IPS-15b (cell line): ENCODE measurements at regions not wholly inside any gene's neighbourhood (a gene's known extent, or its start where the extent isn't known, plus 50 kb on each side); places are given as distances from the start of the nearest gene placed in this dataset.

ENCODE experiments used
- H3K27me3 ChIP-seq: one replicate; pipeline ENCODE4 v1.6.1; 2013; ENCODE audit warnings: low read length; ENCODE audit not compliant: control insufficient read depth, insufficient read depth
- H3K36me3 ChIP-seq: one replicate; pipeline ENCODE4 v1.6.1; 2013; ENCODE audit warnings: low read length; ENCODE audit not compliant: control insufficient read depth, insufficient read depth
- H3K4me1 ChIP-seq: one replicate; pipeline ENCODE4 v1.6.1; 2013; ENCODE audit warnings: mild to moderate bottlenecking, low read length; ENCODE audit not compliant: control insufficient read depth, insufficient read depth
- H3K4me3 ChIP-seq: one replicate; pipeline ENCODE4 v1.5.1; 2013; ENCODE audit warnings: low read depth, low read length
- H3K9ac ChIP-seq: one replicate; pipeline ENCODE4 v1.6.1; 2013; ENCODE audit warnings: low read depth, mild to moderate bottlenecking, low read length
- H3K9me3 ChIP-seq: one replicate; pipeline ENCODE4 v1.6.1; 2013; ENCODE audit warnings: mild to moderate bottlenecking, low read length; ENCODE audit not compliant: control insufficient read depth, insufficient read depth

- no peaks in the 10 kb centered on the region for H3K27me3 ChIP-seq
- no peaks in the 10 kb centered on the region for H3K36me3 ChIP-seq
- no peaks in the 10 kb centered on the region for H3K9me3 ChIP-seq
- H3K4me3 ChIP-seq = no peak overlapping the region
- no peaks in the 10 kb centered on the region for H3K4me1 ChIP-seq
- no peak overlapping the region for H3K9ac ChIP-seq
Observed at GRCh38 chr6:1075880-1076279, 236.0 kb upstream of the FOXQ1 start.

DNA sequence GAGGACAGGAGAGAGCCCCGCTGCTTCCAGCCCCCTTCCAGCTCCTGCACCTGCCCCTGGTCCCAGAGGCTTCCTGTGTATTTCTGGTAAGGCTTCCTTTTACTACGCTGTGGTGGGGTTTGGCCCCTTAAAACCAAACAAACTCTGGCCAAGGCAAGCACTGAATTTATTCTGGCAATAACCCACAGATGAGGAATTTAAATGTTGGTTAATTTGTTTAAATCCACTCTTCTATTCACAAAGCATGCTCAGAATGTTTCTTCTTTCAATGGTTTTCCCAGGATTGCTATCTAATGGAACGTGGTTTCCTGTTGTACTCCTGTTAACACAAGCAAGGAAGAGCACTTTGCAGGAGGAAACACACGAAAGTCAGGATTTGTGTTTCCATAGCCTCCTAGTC lies 236.5 kb upstream of the FOXQ1 start:
- Histone ChIP-seq H3K36me3 (no peaks in the 10 kb centered on the region), H3K4me1 (no peaks in the 10 kb centered on the region), H3K9me3 (no peaks in the 10 kb centered on the region), H3K27me3 (no peaks in the 10 kb centered on the region), H3K4me3 (no peak overlapping the region), H3K9ac (no peak overlapping the region)

DNA sequence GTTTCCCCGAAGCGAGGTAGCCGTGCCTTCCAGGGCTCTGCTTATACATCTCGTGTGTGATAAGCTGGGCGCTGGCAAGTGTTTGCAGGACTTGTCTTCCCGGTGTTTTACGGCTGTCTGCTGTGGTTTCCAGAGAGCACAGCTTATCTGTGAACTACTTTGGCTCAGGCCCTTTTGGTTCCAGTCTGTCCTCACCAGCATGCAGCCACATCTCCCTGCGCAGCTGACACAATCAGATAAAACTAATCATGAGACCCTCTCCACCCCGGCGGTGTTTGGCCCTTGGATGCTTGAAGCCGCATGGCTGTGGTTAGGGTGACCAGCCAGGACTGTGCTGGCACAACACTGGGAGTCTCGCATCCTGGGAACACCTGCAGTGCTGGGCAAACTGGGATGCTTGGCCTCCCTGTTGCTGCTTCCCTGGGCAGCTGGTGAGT lies 241.8 kb upstream of the FOXQ1 start:
- Histone ChIP-seq H3K9me3 (no peaks in the 10 kb centered on the region), H3K4me3 (no peak overlapping the region), H3K4me1 (no peaks in the 10 kb centered on the region), H3K27me3 (no peaks in the 10 kb centered on the region), H3K36me3 (no peaks in the 10 kb centered on the region), H3K9ac (no peak overlapping the region)

GRCh38 chr6:1068905-1069304 lies 243.0 kb upstream of the FOXQ1 start:
- no peak overlapping the region for H3K4me3 ChIP-seq
- no peaks in the 10 kb centered on the region for H3K4me1 ChIP-seq
- H3K9ac ChIP-seq = no peak overlapping the region
- no peaks in the 10 kb centered on the region for H3K27me3 ChIP-seq
- no peaks in the 10 kb centered on the region for H3K36me3 ChIP-seq
- H3K9me3 ChIP-seq = no peaks in the 10 kb centered on the region

DNA sequence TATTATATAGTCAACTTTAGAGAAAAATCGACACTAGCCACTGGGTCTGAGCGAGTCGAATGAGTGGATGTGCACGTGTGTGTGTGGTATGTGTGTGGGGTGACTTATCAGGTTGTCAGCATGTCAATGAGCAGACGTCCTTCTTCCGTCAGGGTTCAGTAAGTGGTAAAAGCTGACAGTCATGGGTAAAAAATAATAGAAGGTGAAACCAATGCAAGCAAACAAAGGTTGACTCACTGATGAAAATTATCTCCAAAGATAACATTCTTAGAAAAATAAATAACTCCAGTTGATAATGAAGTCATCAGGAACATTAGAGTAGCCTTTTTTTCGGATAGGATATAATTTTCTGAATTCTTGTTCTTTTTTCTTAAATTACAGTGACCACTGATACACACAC lies 243.8 kb upstream of the FOXQ1 start:
- Histone ChIP-seq H3K27me3 (no peaks in the 10 kb centered on the region), H3K36me3 (no peaks in the 10 kb centered on the region), H3K4me1 (no peaks in the 10 kb centered on the region), H3K9ac (no peak overlapping the region), H3K4me3 (no peak overlapping the region), H3K9me3 (no peaks in the 10 kb centered on the region)

GRCh38 chr6:1067346-1067745 lies 244.6 kb upstream of the FOXQ1 start:
- H3K4me3 ChIP-seq = no peak overlapping the region
- H3K9ac ChIP-seq = no peak overlapping the region
- H3K36me3 ChIP-seq = no peaks in the 10 kb centered on the region
- no peaks in the 10 kb centered on the region for H3K4me1 ChIP-seq
- H3K9me3 ChIP-seq = no peaks in the 10 kb centered on the region
- H3K27me3 ChIP-seq = no peaks in the 10 kb centered on the region

GRCh38 chr6:1066449-1067090 lies 245.3 kb upstream of the FOXQ1 start:
- H3K4me1 ChIP-seq = no peaks in the 10 kb centered on the region
- no peaks in the 10 kb centered on the region for H3K36me3 ChIP-seq
- H3K4me3 ChIP-seq = no peak overlapping the region
- H3K9me3 ChIP-seq = no peaks in the 10 kb centered on the region
- no peak overlapping the region for H3K9ac ChIP-seq
- no peaks in the 10 kb centered on the region for H3K27me3 ChIP-seq

GRCh38 chr6:1065986-1066385 lies 245.9 kb upstream of the FOXQ1 start:
- no peak overlapping the region for H3K9ac ChIP-seq
- H3K9me3 ChIP-seq = no peaks in the 10 kb centered on the region
- no peaks in the 10 kb centered on the region for H3K4me1 ChIP-seq
- no peak overlapping the region for H3K4me3 ChIP-seq
- no peaks in the 10 kb centered on the region for H3K27me3 ChIP-seq
- H3K36me3 ChIP-seq = no peaks in the 10 kb centered on the region

DNA sequence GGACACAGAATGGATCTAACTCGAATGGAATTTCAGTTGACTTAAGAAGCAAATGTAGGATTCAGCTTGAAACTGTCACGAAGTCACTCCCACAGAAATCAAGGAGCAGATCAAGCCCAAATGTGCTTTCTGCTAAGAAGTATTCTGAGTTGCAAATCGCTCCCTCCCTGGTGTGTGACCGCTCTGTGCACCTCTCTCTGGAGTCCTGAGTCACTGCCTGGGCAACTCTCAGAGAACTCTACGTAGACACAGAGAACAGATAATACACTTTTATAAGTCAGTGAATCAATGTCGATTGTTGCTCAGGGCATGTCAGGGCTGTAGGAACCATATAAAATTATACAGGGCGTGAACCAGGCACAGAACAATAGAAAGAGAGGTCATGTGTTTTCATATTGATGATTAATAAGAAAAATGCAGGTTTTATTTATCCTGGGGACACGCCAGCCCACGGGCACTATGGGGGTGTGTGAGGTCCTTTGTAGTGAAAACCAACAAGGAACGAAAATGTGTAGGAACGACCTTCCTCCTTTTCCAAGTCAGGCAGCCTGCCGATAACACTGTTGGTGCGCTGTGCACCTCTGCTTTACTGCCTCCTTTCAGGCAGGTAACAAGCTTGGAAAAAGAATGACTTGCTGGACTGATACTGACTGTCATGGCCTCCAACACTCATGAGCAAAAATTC lies 248.1 kb upstream of the FOXQ1 start:
- H3K9me3 ChIP-seq = no peaks in the 10 kb centered on the region
- no peak overlapping the region for H3K9ac ChIP-seq
- no peaks in the 10 kb centered on the region for H3K4me1 ChIP-seq
- H3K36me3 ChIP-seq = no peaks in the 10 kb centered on the region
- no peaks in the 10 kb centered on the region for H3K27me3 ChIP-seq
- H3K4me3 ChIP-seq = no peak overlapping the region

GRCh38 chr6:1062786-1063545 lies 248.9 kb upstream of the FOXQ1 start:
- H3K36me3 ChIP-seq = no peaks in the 10 kb centered on the region
- no peaks in the 10 kb centered on the region for H3K4me1 ChIP-seq
- H3K9me3 ChIP-seq = no peaks in the 10 kb centered on the region
- no peak overlapping the region for H3K9ac ChIP-seq
- no peak overlapping the region for H3K4me3 ChIP-seq
- no peaks in the 10 kb centered on the region for H3K27me3 ChIP-seq

DNA sequence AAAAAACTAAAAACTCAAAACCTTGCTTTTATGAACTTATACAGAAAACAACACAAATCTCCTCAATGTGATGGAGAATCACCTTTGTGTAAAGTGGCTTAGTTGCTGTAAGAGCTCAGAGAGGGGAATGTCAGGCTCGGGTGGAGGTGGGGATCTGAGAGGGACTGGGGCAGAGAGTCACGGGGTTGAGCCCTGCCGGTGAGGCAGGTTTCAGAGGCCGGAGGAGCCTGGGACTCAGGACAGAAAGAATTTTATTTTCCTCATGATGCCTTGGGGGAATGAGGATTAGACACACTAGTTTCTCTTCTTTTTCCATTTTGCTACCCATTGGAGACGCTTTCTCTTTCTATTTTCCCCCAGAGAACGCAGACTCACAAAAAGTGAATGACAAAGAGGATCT lies 252.3 kb upstream of the FOXQ1 start:
- no peak overlapping the region for H3K9ac ChIP-seq

More for the DNA sequence above, 252.3 kb upstream of the FOXQ1 start:
- Histone ChIP-seq H3K36me3 (no peaks in the 10 kb centered on the region), H3K27me3 (no peaks in the 10 kb centered on the region), H3K9me3 (no peaks in the 10 kb centered on the region), H3K4me3 (no peak overlapping the region), H3K4me1 (no peaks in the 10 kb centered on the region)
